DND-41 (cell line): ENCODE measurements at regions not wholly inside any gene's neighbourhood (a gene's known extent, or its start where the extent isn't known, plus 50 kb on each side); places are given as distances from the start of the nearest gene placed in this dataset.

ENCODE experiments used
- ATAC-seq: fragments of 200-7000 bp; cut with Tn5 transposase; 3 replicates; pipeline ENCODE4 v1.9.1; 2021; ENCODE audit warnings: low read depth; ENCODE audit not compliant: insufficient read depth
- DNase-seq: peaks from one replicate; pipeline ENCODE4 v3.0.0-alpha.2; 2020
- H2AFZ ChIP-seq: 2 replicates; pipeline ENCODE4 v1.6.0; 2012; ENCODE audit warnings: low read depth, low read length
- H3K27ac ChIP-seq: 2 replicates; pipeline ENCODE4 v1.5.1; 2012; ENCODE audit warnings: low read length, inconsistent platforms
- H3K27me3 ChIP-seq: fragments of 200-600 bp; sonication (generic); 2 replicates; pipeline ENCODE4 v1.6.0; 2012; ENCODE audit warnings: low read length, mild to moderate bottlenecking, inconsistent platforms; ENCODE audit not compliant: insufficient read depth, poor library complexity
- H3K36me3 ChIP-seq: 2 replicates; pipeline ENCODE4 v1.5.1; 2012; ENCODE audit warnings: low read length, inconsistent platforms; ENCODE audit not compliant: insufficient read depth
- H3K4me1 ChIP-seq: 2 replicates; pipeline ENCODE4 v1.5.1; 2012; ENCODE audit warnings: mild to moderate bottlenecking, low read length; ENCODE audit not compliant: insufficient read depth
- H3K4me2 ChIP-seq: 2 replicates; pipeline ENCODE4 v1.6.0; 2012; ENCODE audit warnings: mild to moderate bottlenecking, moderate library complexity, low read length, inconsistent platforms; ENCODE audit not compliant: insufficient read depth
- H3K4me3 ChIP-seq, 2 experiments: fragments of 200-600 bp in 1 of 2; shearing (Covaris generic) in 1 of 2; 2 replicates each; pipeline ENCODE4 v1.5.1; 2012 to 2016; ENCODE audit warnings: inconsistent platforms in 2 of 2, low read length in 2 of 2, mild to moderate bottlenecking in 2 of 2, low read depth in 1 of 2, moderate library complexity in 1 of 2
- H3K79me2 ChIP-seq: 2 replicates; pipeline ENCODE4 v1.6.0; 2012; ENCODE audit warnings: low read length, inconsistent platforms; ENCODE audit not compliant: insufficient read depth
- H3K9ac ChIP-seq: 2 replicates; pipeline ENCODE4 v1.6.0; 2012; ENCODE audit warnings: low read depth, mild to moderate bottlenecking, inconsistent platforms, low read length, moderate library complexity
- H3K9me3 ChIP-seq: 2 replicates; pipeline ENCODE4 v1.5.1; 2012; ENCODE audit warnings: low read length, moderate library complexity, mild to moderate bottlenecking, inconsistent platforms; ENCODE audit not compliant: insufficient read depth, severe bottlenecking
- H4K20me1 ChIP-seq: 2 replicates; pipeline ENCODE4 v1.6.0; 2012; ENCODE audit warnings: low read length; ENCODE audit not compliant: insufficient read depth
- CTCF ChIP-seq: IDR thresholded peaks from 2 replicates; pipeline ENCODE4 v1.5.1; 2012; ENCODE audit warnings: borderline replicate concordance, low read length, moderate library complexity, mild to moderate bottlenecking; ENCODE audit not compliant: poor library complexity, severe bottlenecking; ENCODE audit errors: extremely low read depth
- EZH2 ChIP-seq: IDR thresholded peaks from 3 replicates; pipeline ENCODE4 v1.6.1; 2012; ENCODE audit warnings: borderline replicate concordance, low read depth, mild to moderate bottlenecking, moderate library complexity, low read length, inconsistent platforms; ENCODE audit not compliant: severe bottlenecking

- Histone ChIP-seq H3K79me2 (no peaks in the 10 kb centered on the region), H3K4me2 (no peak overlapping the region; the same call in 1 of the 2 replicates), H3K27me3 (no peaks in the 10 kb centered on the region), H4K20me1 (no peaks in the 10 kb centered on the region), H2AFZ (no peak overlapping the region), H3K4me1 (peaks cover 73% of the 10 kb centered on the region), H3K36me3 (no peaks in the 10 kb centered on the region), H3K4me3 (no peak overlapping the region), H3K27ac (peak overlapping the region; percentile 73), H3K9me3 (no peaks in the 10 kb centered on the region), H3K9ac (no peak overlapping the region)
- no peak for TF ChIP-seq EZH2
- peak; percentile 19 for TF ChIP-seq CTCF
- ATAC-seq (peak; percentile 38; the same call in 2 of the 3 replicates), DNase-seq (peak; percentile 56)
These were observed 185.0 kb upstream of the HS6ST1 start for GRCh38 chr2:128503399-128504245.

- H3K27ac ChIP-seq: peak overlapping the region; percentile 73
- H3K79me2 ChIP-seq: no peaks in the 10 kb centered on the region
- H4K20me1 ChIP-seq: no peaks in the 10 kb centered on the region
- peak; percentile 41 for DNase-seq
- no peak overlapping the region for H2AFZ ChIP-seq
- TF ChIP-seq CTCF (no peak), EZH2 (no peak)
- H3K36me3 ChIP-seq: no peaks in the 10 kb centered on the region
- H3K4me1 ChIP-seq: peaks cover 64% of the 10 kb centered on the region
- no peak overlapping the region for H3K4me3 ChIP-seq
- H3K9me3 ChIP-seq: no peaks in the 10 kb centered on the region
- no peak overlapping the region; the same call in 1 of the 2 replicates for H3K4me2 ChIP-seq
- peak; percentile 28; the same call in 1 of the 3 replicates for ATAC-seq
- H3K9ac ChIP-seq: no peak overlapping the region
- no peaks in the 10 kb centered on the region for H3K27me3 ChIP-seq
These were observed 185.8 kb upstream of the HS6ST1 start for GRCh38 chr2:128504246-128505149.

GRCh38 chr2:128505150-128505490 is 186.5 kb upstream of the HS6ST1 start:
- H2AFZ ChIP-seq: no peak overlapping the region
- TF ChIP-seq EZH2 (no peak), CTCF (no peak)
- H4K20me1 ChIP-seq: no peaks in the 10 kb centered on the region
- no peaks in the 10 kb centered on the region for H3K36me3 ChIP-seq
- H3K27ac ChIP-seq: peak overlapping the region; percentile 71
- no peaks in the 10 kb centered on the region for H3K79me2 ChIP-seq
- peaks cover 58% of the 10 kb centered on the region for H3K4me1 ChIP-seq
- H3K27me3 ChIP-seq: no peaks in the 10 kb centered on the region
- DNase-seq: no peak
- H3K4me2 ChIP-seq: no peak overlapping the region
- ATAC-seq: no peak
- H3K4me3 ChIP-seq: no peak overlapping the region
- H3K9ac ChIP-seq: no peak overlapping the region
- H3K9me3 ChIP-seq: no peaks in the 10 kb centered on the region
